HCT116 (cell line): ENCODE measurements at regions not wholly inside any gene's neighbourhood (a gene's known extent, or its start where the extent isn't known, plus 50 kb on each side); places are given as distances from the start of the nearest gene placed in this dataset.

Experiments
- EZH2 ChIP-seq: fragments of 200-600 bp; sonication (generic); IDR thresholded peaks from 2 replicates; pipeline ENCODE4 v1.6.1; 2017; ENCODE audit warnings: antibody characterized with exemption, mixed run types
- POLR2A ChIP-seq: IDR thresholded peaks from 2 replicates; pipeline ENCODE4 v1.7.0; 2011; ENCODE audit warnings: borderline replicate concordance; ENCODE audit not compliant: insufficient read depth, insufficient read length; ENCODE audit errors: extremely low read depth
- POLR2AphosphoS5 ChIP-seq: IDR thresholded peaks from 2 replicates; pipeline ENCODE4 v1.6.1; 2011; ENCODE audit warnings: mild to moderate bottlenecking, low read depth, low read length, moderate library complexity
- TCF7L2 ChIP-seq: IDR thresholded peaks from 2 replicates; pipeline ENCODE4 v1.7.0; 2011; ENCODE audit warnings: borderline replicate concordance, inconsistent platforms; ENCODE audit not compliant: insufficient read depth, insufficient read length; ENCODE audit errors: extremely low read depth
- YY1 ChIP-seq: IDR thresholded peaks from 2 replicates; pipeline ENCODE4 v1.6.1; 2011; ENCODE audit warnings: low read length, low read depth, moderate library complexity, mild to moderate bottlenecking; ENCODE audit not compliant: insufficient replicate concordance; ENCODE audit errors: extremely low read depth
- TF ChIP-seq, protein P1 (sequence below), 3 experiments: fragments of 200-600 bp in 1 of 3; sonication (generic) in 1 of 3; IDR thresholded peaks in 2 of 3; conservative IDR thresholded peaks in 1 of 3; 2 replicates each; pipeline ENCODE4 v1.5.1; 2012 to 2017; ENCODE audit warnings: low read depth in 2 of 3, low read length in 2 of 3, antibody characterized with exemption in 1 of 3, borderline replicate concordance in 1 of 3, control low read depth in 1 of 3, mild to moderate bottlenecking in 1 of 3, mixed read lengths in 1 of 3, mixed run types in 1 of 3, moderate library complexity in 1 of 3; ENCODE audit not compliant: insufficient read depth in 1 of 3
- TF ChIP-seq, protein P2 (sequence below): IDR thresholded peaks from 2 replicates; pipeline ENCODE4 v1.6.1; 2012; ENCODE audit warnings: low read depth
- TF ChIP-seq, protein P3 (sequence below): IDR thresholded peaks from 2 replicates; pipeline ENCODE4 v1.6.1; 2012

DNA sequence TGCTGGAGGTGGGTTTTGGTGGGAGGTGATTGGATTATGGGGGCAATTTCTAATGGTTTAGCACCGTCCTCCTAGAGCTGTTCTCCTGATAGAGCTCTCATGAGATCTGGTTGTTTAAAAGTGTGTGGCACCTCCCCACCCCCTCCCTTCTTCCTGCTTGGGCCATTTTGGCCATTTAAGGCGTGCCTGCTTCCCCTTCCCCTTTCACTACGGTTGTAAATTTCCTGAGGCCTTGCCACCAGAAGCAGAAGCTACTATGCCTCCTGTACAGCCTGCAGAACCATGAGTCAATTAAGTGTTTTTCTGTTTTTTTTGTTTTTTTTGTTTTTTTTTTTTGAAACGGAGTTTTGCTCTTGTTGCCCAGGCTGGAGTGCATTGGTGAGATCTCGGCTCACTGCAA lies 335.7 kb upstream of the HS6ST1 start:
- TF ChIP-seq EZH2 (no peak), YY1 (no peak), POLR2AphosphoS5 (no peak), TCF7L2 (no peak), POLR2A (no peak)
- TF ChIP-seq, protein P1, sequence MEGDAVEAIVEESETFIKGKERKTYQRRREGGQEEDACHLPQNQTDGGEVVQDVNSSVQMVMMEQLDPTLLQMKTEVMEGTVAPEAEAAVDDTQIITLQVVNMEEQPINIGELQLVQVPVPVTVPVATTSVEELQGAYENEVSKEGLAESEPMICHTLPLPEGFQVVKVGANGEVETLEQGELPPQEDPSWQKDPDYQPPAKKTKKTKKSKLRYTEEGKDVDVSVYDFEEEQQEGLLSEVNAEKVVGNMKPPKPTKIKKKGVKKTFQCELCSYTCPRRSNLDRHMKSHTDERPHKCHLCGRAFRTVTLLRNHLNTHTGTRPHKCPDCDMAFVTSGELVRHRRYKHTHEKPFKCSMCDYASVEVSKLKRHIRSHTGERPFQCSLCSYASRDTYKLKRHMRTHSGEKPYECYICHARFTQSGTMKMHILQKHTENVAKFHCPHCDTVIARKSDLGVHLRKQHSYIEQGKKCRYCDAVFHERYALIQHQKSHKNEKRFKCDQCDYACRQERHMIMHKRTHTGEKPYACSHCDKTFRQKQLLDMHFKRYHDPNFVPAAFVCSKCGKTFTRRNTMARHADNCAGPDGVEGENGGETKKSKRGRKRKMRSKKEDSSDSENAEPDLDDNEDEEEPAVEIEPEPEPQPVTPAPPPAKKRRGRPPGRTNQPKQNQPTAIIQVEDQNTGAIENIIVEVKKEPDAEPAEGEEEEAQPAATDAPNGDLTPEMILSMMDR (IDR thresholded peaks at IDR 0.05 in 2 of 3, conservative IDR thresholded peaks at IDR 0.05 in 1 of 3; ENCODE audit: borderline replicate concordance in 1 of 3, insufficient read depth in 1 of 3, low read depth in 2 of 3, low read length in 2 of 3): no peak
- TF ChIP-seq, protein P2, sequence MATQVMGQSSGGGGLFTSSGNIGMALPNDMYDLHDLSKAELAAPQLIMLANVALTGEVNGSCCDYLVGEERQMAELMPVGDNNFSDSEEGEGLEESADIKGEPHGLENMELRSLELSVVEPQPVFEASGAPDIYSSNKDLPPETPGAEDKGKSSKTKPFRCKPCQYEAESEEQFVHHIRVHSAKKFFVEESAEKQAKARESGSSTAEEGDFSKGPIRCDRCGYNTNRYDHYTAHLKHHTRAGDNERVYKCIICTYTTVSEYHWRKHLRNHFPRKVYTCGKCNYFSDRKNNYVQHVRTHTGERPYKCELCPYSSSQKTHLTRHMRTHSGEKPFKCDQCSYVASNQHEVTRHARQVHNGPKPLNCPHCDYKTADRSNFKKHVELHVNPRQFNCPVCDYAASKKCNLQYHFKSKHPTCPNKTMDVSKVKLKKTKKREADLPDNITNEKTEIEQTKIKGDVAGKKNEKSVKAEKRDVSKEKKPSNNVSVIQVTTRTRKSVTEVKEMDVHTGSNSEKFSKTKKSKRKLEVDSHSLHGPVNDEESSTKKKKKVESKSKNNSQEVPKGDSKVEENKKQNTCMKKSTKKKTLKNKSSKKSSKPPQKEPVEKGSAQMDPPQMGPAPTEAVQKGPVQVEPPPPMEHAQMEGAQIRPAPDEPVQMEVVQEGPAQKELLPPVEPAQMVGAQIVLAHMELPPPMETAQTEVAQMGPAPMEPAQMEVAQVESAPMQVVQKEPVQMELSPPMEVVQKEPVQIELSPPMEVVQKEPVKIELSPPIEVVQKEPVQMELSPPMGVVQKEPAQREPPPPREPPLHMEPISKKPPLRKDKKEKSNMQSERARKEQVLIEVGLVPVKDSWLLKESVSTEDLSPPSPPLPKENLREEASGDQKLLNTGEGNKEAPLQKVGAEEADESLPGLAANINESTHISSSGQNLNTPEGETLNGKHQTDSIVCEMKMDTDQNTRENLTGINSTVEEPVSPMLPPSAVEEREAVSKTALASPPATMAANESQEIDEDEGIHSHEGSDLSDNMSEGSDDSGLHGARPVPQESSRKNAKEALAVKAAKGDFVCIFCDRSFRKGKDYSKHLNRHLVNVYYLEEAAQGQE: no peak
- TF ChIP-seq, protein P3, sequence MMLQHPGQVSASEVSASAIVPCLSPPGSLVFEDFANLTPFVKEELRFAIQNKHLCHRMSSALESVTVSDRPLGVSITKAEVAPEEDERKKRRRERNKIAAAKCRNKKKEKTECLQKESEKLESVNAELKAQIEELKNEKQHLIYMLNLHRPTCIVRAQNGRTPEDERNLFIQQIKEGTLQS: no peak
